Embryonic facial prominence (tissue), 1 donor: ENCODE measurements at regions not wholly inside any gene's neighbourhood (a gene's known extent, or its start where the extent isn't known, plus 50 kb on each side); places are given as distances from the start of the nearest gene placed in this dataset.
"Not testable (repeated sequence)": the region's sequence is repeated elsewhere in the genome, so short reads cannot be mapped to it uniquely, and the experiment has no call there.

ENCODE experiments used
- DNase-seq: peaks from one replicate; pipeline ENCODE4 v3.0.0-alpha.2; 2016; ENCODE audit errors: extremely low spot score

GRCh38 chr6:79431537-79431933 is 105.7 kb downstream of the LCA5 start:
- no peak for DNase-seq

- no peak for DNase-seq
Observed at GRCh38 chr6:79430913-79431536, 106.2 kb downstream of the LCA5 start.

- no peak for DNase-seq
Observed at GRCh38 chr6:79427721-79428120, 109.5 kb downstream of the LCA5 start.

GRCh38 chr6:79426625-79427278 is 110.5 kb downstream of the LCA5 start:
- no peak for DNase-seq

- no peak for DNase-seq
Observed at GRCh38 chr6:79425589-79426311, 111.5 kb downstream of the LCA5 start.

GRCh38 chr6:79423216-79423615 is 114.0 kb downstream of the LCA5 start:
- DNase-seq = no peak

- no peak for DNase-seq
Observed at GRCh38 chr6:79422666-79423065, 114.6 kb downstream of the LCA5 start.

GRCh38 chr6:79421707-79422484 is 115.3 kb downstream of the LCA5 start:
- DNase-seq = peak; percentile 82

- no peak for DNase-seq
Observed at GRCh38 chr6:79421001-79421411, 116.2 kb downstream of the LCA5 start.

- no peak for DNase-seq
Observed at GRCh38 chr6:79420054-79420453, 117.2 kb downstream of the LCA5 start.

- no peak for DNase-seq
Observed at GRCh38 chr6:79416931-79417330, 120.3 kb downstream of the LCA5 start.

GRCh38 chr6:79413562-79414002 is 123.6 kb downstream of the LCA5 start:
- DNase-seq = peak; percentile 70

GRCh38 chr6:79410806-79411205 is 126.4 kb downstream of the LCA5 start:
- no peak for DNase-seq

- no peak for DNase-seq
Observed at GRCh38 chr6:79408256-79408974, 128.8 kb downstream of the LCA5 start.

- no peak for DNase-seq
Observed at GRCh38 chr6:79404677-79405076, 132.6 kb downstream of the LCA5 start.

GRCh38 chr6:79404261-79404660 is 133.0 kb downstream of the LCA5 start:
- DNase-seq = no peak

- DNase-seq = no peak
Observed at GRCh38 chr6:79403563-79403962, 133.7 kb downstream of the LCA5 start.

- no peak for DNase-seq
Observed at GRCh38 chr6:79403086-79403485, 134.1 kb downstream of the LCA5 start.

GRCh38 chr6:79399499-79399898 is 137.7 kb downstream of the LCA5 start:
- DNase-seq = no peak

GRCh38 chr6:79398617-79399016 is 138.6 kb downstream of the LCA5 start:
- DNase-seq = not testable (repeated sequence)

GRCh38 chr6:79396625-79397024 is 140.6 kb downstream of the LCA5 start:
- DNase-seq = no peak

GRCh38 chr6:79394690-79395089 is 142.5 kb downstream of the LCA5 start:
- no peak for DNase-seq
